ENCODE measurements at regions not wholly inside any gene's neighbourhood (a gene's known extent, or its start where the extent isn't known, plus 50 kb on each side); places are given as distances from the start of the nearest gene placed in this dataset.
"Not testable (repeated sequence)": the region's sequence is repeated elsewhere in the genome, so short reads cannot be mapped to it uniquely, and the experiment has no call there.

DNA sequence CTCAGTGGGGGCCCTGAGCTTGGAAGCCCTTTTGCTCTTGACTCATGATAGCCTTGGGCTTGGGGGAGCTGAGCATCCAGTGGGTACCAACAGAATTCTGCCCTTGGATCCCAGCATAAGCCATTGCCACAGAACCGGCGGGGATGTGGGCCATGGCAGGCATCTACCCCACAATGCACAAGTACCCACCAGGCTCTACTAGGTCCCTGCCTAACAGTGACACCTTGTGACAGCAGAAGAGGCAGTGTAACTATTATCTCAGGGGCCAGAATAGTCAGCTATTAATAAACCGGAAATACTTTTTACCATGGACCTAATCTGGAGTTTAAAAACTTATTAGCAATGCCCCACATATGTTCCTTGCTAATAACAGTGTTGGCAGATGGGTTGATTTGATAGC lies 397.2 kb downstream of the TMEM182 start:
- no peak for DNase-seq
- Mint-ChIP-seq H3K4me1 (no peaks in the 10 kb centered on the region), H3K4me3 (no peak overlapping the region), H3K27me3 (peaks cover 5% of the 10 kb centered on the region), H3K27ac (no peak overlapping the region), H3K36me3 (no peaks in the 10 kb centered on the region), H3K9me3 (no peaks in the 10 kb centered on the region)

DNA sequence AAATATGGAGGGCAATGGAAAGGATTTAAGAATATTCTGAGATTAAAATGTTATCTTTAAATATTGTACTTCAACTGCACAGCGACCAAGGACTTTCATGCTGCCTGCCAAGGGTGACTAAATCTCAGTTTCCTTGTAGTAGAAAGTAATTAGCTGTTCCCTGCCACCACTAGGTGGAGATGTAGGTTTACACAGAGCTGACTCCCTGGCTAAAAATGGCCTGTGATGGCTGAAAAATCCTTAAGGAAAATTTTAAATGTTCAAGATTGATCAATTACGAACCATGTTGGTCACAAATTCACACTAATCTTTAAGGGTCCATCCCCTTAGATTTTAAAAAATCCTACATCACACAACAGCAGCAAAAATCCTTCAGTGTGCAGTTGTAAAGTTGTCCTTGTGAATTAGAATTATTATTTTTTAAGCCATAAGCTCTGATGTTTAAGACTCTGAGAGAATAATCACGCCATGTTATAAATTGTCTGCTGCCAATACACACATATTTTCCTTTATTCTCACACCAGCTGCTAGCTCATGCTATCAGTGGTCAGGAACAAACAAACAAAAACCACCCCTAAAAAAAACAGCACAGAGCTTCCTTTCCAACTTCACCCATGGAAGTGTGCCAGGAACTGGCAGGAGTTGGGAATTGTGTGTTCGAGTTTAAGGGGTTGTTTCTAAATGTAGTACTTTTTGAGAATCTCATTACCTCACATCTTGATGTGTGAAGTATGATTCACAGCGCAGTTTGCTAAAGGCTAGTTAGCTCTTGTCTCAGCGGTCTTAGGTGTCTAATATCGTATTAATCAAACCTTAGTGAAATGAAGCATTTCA lies 399.8 kb downstream of the TMEM182 start:
- Mint-ChIP-seq H3K4me3 (no peak overlapping the region), H3K36me3 (no peaks in the 10 kb centered on the region), H3K27me3 (peaks cover 5% of the 10 kb centered on the region), H3K9me3 (no peaks in the 10 kb centered on the region), H3K4me1 (no peaks in the 10 kb centered on the region), H3K27ac (no peak overlapping the region)
- DNase-seq = no peak

DNA sequence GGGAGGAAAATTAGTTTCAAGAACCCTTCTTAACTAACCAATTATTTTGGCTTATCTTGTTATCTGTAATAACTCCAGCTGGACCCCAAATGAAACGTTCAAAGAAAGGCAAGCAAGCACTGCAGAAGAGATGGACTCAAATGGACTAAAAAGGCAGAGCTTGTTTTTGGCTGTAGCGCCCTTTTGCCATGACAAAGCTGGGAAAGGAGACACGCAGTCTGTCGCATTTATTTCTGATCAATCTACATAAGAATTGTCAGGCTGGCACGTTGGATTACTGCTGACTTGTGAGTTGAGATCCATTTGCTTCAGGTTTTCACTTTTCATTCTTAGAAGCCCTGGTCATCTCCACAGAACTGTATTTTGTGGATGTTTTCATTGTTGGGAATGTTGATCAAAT lies 402.9 kb downstream of the TMEM182 start:
- Mint-ChIP-seq H3K27me3 (no peaks in the 10 kb centered on the region), H3K4me1 (no peaks in the 10 kb centered on the region), H3K27ac (no peak overlapping the region), H3K4me3 (no peak overlapping the region), H3K9me3 (peaks cover 2% of the 10 kb centered on the region), H3K36me3 (no peaks in the 10 kb centered on the region)
- no peak for DNase-seq

DNA sequence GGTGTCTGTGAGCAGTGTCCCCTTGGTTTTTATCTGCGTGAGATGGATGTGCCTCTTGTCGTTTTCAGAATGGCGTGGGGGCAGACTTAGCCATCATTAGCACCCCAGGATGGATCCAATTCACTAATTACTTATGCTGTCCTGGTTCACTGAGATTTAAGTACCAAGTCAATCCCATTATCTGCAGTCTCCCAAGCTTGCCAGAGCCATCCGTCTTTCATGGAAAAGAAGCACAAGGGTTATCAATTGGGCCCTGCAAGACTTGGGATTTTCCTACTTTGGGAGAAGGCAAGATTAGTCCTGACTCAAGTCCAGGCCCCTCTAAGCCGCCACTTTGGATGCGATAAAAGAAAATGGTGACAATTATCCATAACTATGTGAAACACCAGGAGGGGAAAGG lies 404.0 kb downstream of the TMEM182 start:
- Mint-ChIP-seq H3K36me3 (no peaks in the 10 kb centered on the region), H3K4me1 (no peaks in the 10 kb centered on the region), H3K27ac (no peak overlapping the region), H3K27me3 (no peaks in the 10 kb centered on the region), H3K9me3 (peaks cover 2% of the 10 kb centered on the region), H3K4me3 (no peak overlapping the region)
- DNase-seq = no peak

DNA sequence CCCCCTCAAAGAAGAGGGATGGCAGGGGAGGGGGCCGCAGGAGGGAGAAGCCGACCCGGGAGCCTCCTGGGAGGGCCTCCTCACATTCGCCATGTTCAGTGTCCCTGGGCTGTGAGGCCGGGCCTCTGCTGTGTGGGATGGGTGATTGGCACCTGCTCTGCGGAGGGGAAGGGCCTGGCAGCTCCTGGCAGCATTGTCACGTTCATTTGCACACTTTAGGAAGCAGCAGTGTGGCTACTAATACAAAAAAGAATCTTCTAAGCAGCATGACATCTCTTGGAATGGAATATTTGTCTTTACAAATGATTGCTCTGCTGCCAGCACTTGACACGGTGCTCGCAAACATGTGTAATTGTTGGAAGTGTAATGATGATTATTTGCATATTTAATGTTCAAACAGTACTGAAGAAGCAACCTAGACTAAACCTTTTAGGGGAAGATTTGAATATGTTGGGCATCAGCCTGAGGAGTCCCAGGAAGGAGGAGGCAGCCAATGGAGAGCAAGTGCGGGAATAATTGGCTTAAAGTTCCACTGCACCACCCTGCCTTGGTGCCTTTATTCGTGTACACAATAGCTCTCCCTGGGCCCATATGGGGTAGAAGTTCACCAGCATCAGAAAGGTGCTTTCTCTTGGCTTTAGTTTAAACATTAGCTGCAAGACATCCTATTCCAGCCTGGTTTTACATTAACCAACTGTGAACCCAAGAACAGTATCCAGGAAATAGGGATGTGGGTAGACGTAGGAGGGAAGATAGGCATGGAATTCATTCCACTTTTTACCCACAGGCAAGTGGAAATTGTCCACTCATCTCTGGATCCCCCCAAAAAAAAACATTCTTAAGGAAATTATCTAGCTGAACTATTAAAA lies 404.9 kb downstream of the TMEM182 start:
- DNase-seq = no peak
- Mint-ChIP-seq H3K4me3 (no peak overlapping the region), H3K36me3 (no peaks in the 10 kb centered on the region), H3K9me3 (peaks cover 4% of the 10 kb centered on the region), H3K4me1 (no peaks in the 10 kb centered on the region), H3K27ac (no peak overlapping the region), H3K27me3 (no peaks in the 10 kb centered on the region)

DNA sequence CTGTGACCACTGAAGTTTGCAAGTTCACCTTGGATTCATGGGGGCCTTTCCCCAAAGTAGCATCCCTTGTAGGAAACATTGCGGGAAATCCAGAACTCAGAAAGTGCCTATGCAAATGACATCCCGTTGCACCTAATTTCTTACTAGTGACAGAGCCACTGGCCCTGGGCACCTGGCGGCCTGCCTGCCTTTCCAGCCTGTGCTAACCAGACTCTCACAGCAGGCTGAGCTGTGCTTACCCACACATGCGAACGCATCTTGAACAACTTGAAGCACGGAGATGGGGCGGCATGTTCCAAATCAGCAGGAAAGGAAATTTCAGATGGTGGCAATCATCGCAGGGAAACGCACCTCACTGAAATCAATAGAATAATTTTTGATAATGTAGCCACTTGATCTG lies 405.8 kb downstream of the TMEM182 start:
- Mint-ChIP-seq H3K27ac (no peak overlapping the region), H3K27me3 (no peaks in the 10 kb centered on the region), H3K9me3 (peaks cover 5% of the 10 kb centered on the region), H3K36me3 (no peaks in the 10 kb centered on the region), H3K4me1 (no peaks in the 10 kb centered on the region), H3K4me3 (no peak overlapping the region)
- no peak for DNase-seq

DNA sequence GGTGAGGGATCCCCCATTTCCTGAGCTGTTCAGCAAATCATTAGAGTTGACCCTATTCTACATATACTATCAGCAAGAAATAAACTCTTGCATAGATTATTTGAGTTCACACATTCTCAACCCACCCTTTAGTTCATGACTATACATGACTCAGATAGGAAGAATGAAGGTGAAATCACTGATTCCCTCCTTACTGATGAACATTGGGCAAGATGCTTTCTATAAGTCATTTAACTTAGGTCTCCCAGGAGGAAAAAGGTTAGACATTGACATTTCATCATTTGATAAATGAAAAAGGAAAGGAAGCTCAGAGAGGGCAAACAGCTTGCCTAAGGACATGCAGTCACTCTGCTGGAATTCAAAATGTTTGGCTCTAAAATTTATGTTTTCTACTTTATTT lies 408.0 kb downstream of the TMEM182 start:
- H3K4me1 Mint-ChIP-seq = peaks cover 4% of the 10 kb centered on the region
- H3K27ac Mint-ChIP-seq = no peak overlapping the region
- H3K9me3 Mint-ChIP-seq = peaks cover 9% of the 10 kb centered on the region
- H3K4me3 Mint-ChIP-seq = no peak overlapping the region
- no peaks in the 10 kb centered on the region for H3K36me3 Mint-ChIP-seq
- DNase-seq = no peak
- H3K27me3 Mint-ChIP-seq = no peaks in the 10 kb centered on the region

GRCh38 chr2:103172821-103173220 lies 411.0 kb downstream of the TMEM182 start:
- H3K4me1 Mint-ChIP-seq = peaks cover 4% of the 10 kb centered on the region
- H3K27me3 Mint-ChIP-seq = peaks cover 4% of the 10 kb centered on the region
- no peak overlapping the region for H3K4me3 Mint-ChIP-seq
- DNase-seq = no peak
- no peak overlapping the region for H3K27ac Mint-ChIP-seq
- no peaks in the 10 kb centered on the region for H3K36me3 Mint-ChIP-seq
- peaks cover 9% of the 10 kb centered on the region for H3K9me3 Mint-ChIP-seq

DNA sequence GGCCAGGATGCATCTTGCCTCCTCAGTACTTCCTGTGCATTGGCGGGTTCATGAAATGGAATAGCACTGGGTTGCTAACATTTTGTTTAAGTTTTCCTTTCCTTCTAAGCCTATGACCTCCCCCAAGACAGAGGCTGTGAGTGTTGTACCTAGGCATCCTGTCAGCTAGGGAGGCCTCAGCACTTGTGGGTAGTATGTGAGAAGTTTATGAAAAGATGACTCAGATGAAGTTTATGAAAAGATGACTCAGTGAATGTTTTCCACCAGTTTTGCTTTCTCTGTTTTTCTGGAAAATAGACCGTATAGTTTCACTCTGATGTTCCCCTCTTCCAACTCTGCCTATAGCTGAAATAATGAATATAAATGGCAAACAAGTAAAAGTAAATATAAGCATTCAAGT lies 412.9 kb downstream of the TMEM182 start:
- Mint-ChIP-seq H3K36me3 (no peaks in the 10 kb centered on the region), H3K4me3 (no peak overlapping the region), H3K27ac (no peak overlapping the region), H3K27me3 (peaks cover 4% of the 10 kb centered on the region), H3K4me1 (peaks cover 4% of the 10 kb centered on the region), H3K9me3 (peaks cover 7% of the 10 kb centered on the region)
- no peak for DNase-seq

GRCh38 chr2:103176294-103176915 lies 414.6 kb downstream of the TMEM182 start:
- DNase-seq = no peak
- H3K4me3 Mint-ChIP-seq = no peak overlapping the region
- peaks cover 6% of the 10 kb centered on the region for H3K9me3 Mint-ChIP-seq
- H3K27ac Mint-ChIP-seq = no peak overlapping the region
- peaks cover 4% of the 10 kb centered on the region for H3K4me1 Mint-ChIP-seq
- H3K36me3 Mint-ChIP-seq = no peaks in the 10 kb centered on the region
- peaks cover 4% of the 10 kb centered on the region for H3K27me3 Mint-ChIP-seq

DNA sequence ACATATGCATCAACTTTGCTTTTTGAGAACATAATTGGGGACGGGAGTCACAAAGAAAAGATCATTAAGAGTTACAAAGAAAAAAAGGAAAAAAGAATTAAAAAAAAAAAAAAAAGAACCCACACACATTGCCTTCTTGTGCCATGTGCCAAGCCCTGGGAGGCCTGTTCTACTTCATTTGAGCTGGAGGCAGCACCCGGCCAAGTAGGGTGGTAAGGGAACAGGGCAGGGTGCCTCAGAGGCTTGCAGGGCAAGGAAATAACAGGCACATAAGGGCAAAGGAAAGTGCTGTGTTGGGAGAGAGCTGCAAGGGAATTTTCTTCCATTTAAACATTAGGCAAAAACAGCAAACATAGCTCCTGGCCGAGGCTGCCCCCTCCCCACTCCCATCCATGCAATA lies 418.0 kb downstream of the TMEM182 start:
- Mint-ChIP-seq H3K27me3 (peaks cover 4% of the 10 kb centered on the region), H3K36me3 (no peaks in the 10 kb centered on the region)

DNA sequence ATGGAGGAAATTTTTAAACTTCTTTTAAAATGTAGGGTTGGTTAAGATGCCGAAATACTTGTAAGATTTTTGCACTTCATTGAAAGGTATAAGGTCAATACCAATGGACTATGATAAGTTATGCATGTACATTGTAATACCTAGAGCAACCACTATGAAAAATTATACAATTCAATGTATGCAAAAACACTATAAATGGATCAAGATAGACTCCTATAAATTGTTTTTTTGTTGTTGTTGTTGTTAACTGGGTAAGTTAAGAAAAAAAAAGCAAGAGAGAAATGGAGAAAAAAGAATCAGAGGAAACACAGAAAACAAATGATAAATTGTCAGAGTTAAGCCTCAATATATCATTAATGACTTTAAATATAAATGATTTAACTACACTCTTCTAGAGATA lies 421.2 kb downstream of the TMEM182 start:
- no peaks in the 10 kb centered on the region for H3K27me3 Mint-ChIP-seq
- no peak for DNase-seq
- no peak overlapping the region for H3K27ac Mint-ChIP-seq
- no peak overlapping the region for H3K4me3 Mint-ChIP-seq
- no peaks in the 10 kb centered on the region for H3K36me3 Mint-ChIP-seq
- no peaks in the 10 kb centered on the region for H3K4me1 Mint-ChIP-seq
- peaks cover under 1% of the 10 kb centered on the region for H3K9me3 Mint-ChIP-seq

More for the DNA sequence above, 418.0 kb downstream of the TMEM182 start:
- no peaks in the 10 kb centered on the region for H3K4me1 Mint-ChIP-seq
- no peaks in the 10 kb centered on the region for H3K9me3 Mint-ChIP-seq
- H3K4me3 Mint-ChIP-seq = no peak overlapping the region
- no peak for DNase-seq
- H3K27ac Mint-ChIP-seq = no peak overlapping the region

- no peaks in the 10 kb centered on the region for H3K4me1 Mint-ChIP-seq
- H3K9me3 Mint-ChIP-seq = peaks cover 11% of the 10 kb centered on the region
- H3K27me3 Mint-ChIP-seq = no peaks in the 10 kb centered on the region
- DNase-seq = no peak
- no peak overlapping the region for H3K27ac Mint-ChIP-seq
- H3K4me3 Mint-ChIP-seq = no peak overlapping the region
- H3K36me3 Mint-ChIP-seq = no peaks in the 10 kb centered on the region
Measured at GRCh38 chr2:103196802-103197201, 435.0 kb downstream of the TMEM182 start.

DNA sequence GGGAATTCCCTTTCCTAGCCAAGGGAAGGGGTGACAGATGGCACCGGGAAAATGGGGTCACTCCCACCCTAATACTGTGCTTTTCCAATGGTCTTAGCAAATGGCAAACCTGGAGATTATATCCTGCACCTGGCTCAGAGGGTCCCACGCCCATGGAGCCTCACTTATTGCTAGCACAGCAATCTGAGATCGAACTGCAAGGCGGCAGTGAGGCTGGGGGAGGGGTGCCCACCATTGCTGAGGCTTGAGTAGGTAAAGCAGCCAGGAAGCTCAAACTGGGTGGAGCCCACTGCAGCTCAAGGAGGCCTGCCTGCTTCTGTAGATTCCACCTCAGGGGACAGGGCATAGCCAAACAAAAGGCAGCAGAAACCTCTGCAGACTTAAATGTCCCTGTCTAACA lies 438.9 kb downstream of the TMEM182 start:
- not testable (repeated sequence) for H3K27me3 Mint-ChIP-seq, DNase-seq, H3K27ac Mint-ChIP-seq, H3K36me3 Mint-ChIP-seq, H3K4me1 Mint-ChIP-seq, H3K4me3 Mint-ChIP-seq
- H3K9me3 Mint-ChIP-seq = peaks cover 10% of the 10 kb centered on the region

DNA sequence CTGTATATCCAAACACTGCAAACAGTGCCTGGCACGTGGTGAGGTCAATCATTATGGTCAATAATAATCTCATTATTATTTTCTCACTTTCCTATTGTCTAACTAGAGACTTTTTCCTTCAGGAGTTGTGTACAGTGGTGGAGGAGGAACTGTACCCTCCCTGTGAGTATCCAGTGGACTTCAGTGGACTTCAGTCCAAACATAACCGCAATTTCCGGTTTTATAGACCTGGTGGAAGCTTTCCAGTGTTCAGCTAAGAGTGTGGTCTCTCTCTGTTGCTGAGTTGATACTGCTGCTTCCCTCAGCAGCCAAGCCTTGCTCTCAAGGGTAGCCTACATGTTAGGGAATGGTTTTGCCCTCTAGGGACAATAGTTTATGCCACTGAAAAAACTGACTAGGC lies 447.1 kb downstream of the TMEM182 start:
- no peak for DNase-seq
- Mint-ChIP-seq H3K36me3 (no peaks in the 10 kb centered on the region), H3K27me3 (no peaks in the 10 kb centered on the region), H3K4me1 (no peaks in the 10 kb centered on the region), H3K4me3 (no peak overlapping the region), H3K27ac (no peak overlapping the region), H3K9me3 (peaks cover 2% of the 10 kb centered on the region)
